Midbrain (tissue), 1 donor: ENCODE measurements at regions not wholly inside any gene's neighbourhood (a gene's known extent, or its start where the extent isn't known, plus 50 kb on each side); places are given as distances from the start of the nearest gene placed in this dataset.
"Not testable (repeated sequence)": the region's sequence is repeated elsewhere in the genome, so short reads cannot be mapped to it uniquely, and the experiment has no call there.

ENCODE experiments used
- DNase-seq: peaks from one replicate; lab custom pipeline; 2025; lab: John Stamatoyannopoulos, UW

GRCh38 chr13:101003566-101003965 lies 329.0 kb upstream of the TMTC4 start:
- DNase-seq: no peak

GRCh38 chr13:100989392-100989791 lies 314.8 kb upstream of the TMTC4 start:
- no peak for DNase-seq

GRCh38 chr13:100988921-100989320 lies 314.3 kb upstream of the TMTC4 start:
- DNase-seq: no peak

- peak; percentile 41 for DNase-seq
Measured at GRCh38 chr13:100987948-100988347, 313.4 kb upstream of the TMTC4 start.

GRCh38 chr13:100986571-100986970 lies 312.0 kb upstream of the TMTC4 start:
- no peak for DNase-seq

- DNase-seq: no peak
Measured at GRCh38 chr13:100984085-100984705, 309.6 kb upstream of the TMTC4 start.

- DNase-seq: no peak
Measured at GRCh38 chr13:100983111-100983510, 308.5 kb upstream of the TMTC4 start.

- DNase-seq: no peak
Measured at GRCh38 chr13:100980171-100980570, 305.6 kb upstream of the TMTC4 start.

- DNase-seq: no peak
Measured at GRCh38 chr13:100977841-100978240, 303.2 kb upstream of the TMTC4 start.

- DNase-seq: no peak
Measured at GRCh38 chr13:100976993-100977392, 302.4 kb upstream of the TMTC4 start.

GRCh38 chr13:100975666-100976065 lies 301.1 kb upstream of the TMTC4 start:
- DNase-seq: not testable (repeated sequence)

GRCh38 chr13:100962585-100962984 lies 288.0 kb upstream of the TMTC4 start:
- DNase-seq: no peak

- no peak for DNase-seq
Measured at GRCh38 chr13:100961186-100961585, 286.6 kb upstream of the TMTC4 start.

- no peak for DNase-seq
Measured at GRCh38 chr13:100958831-100959230, 284.2 kb upstream of the TMTC4 start.

- DNase-seq: no peak
Measured at GRCh38 chr13:100957741-100958140, 283.1 kb upstream of the TMTC4 start.

GRCh38 chr13:100954430-100955305 lies 280.1 kb upstream of the TMTC4 start:
- DNase-seq: no peak

GRCh38 chr13:100951016-100951415 lies 276.4 kb upstream of the TMTC4 start:
- DNase-seq: no peak

GRCh38 chr13:100948937-100949336 lies 274.3 kb upstream of the TMTC4 start:
- DNase-seq: not testable (repeated sequence)

GRCh38 chr13:100946588-100946987 lies 272.0 kb upstream of the TMTC4 start:
- no peak for DNase-seq

- no peak for DNase-seq
Measured at GRCh38 chr13:100944791-100945345, 270.3 kb upstream of the TMTC4 start.

- DNase-seq: no peak
Measured at GRCh38 chr13:100942742-100943141, 268.1 kb upstream of the TMTC4 start.

GRCh38 chr13:100941377-100942368 lies 267.1 kb upstream of the TMTC4 start:
- no peak for DNase-seq
